Endothelial cell of umbilical vein (primary cell): ENCODE measurements at regions not wholly inside any gene's neighbourhood (a gene's known extent, or its start where the extent isn't known, plus 50 kb on each side); places are given as distances from the start of the nearest gene placed in this dataset.

Experiments
- BruUV-seq: library from RNA; stranded (reverse); fragments of 400-500 nt; replicated peaks from 2 replicates; lab custom pipeline; 2021; lab: Mats Ljungman, UMichigan
- CTCF ChIA-PET: fragments of 300-600, 350-600 bp; sonication (Branson Sonifier 250); formaldehyde crosslinking; loops from one replicate; lab custom pipeline; 2021; ENCODE audit warnings: antibody characterized with exemption, inconsistent platforms; lab: Charles Lee
- POLR2A ChIA-PET: fragments of 300-600, 350-600 bp; sonication (Branson Sonifier 250); formaldehyde crosslinking; loops from one replicate; lab custom pipeline; 2021; ENCODE audit warnings: antibody characterized with exemption, inconsistent platforms; lab: Charles Lee
- DNase-seq: peaks from one replicate; pipeline ENCODE4 v3.0.0-alpha.2; 2011; ENCODE audit warnings: low read depth, low spot score
- FAIRE-seq: peaks from 2 replicates; lab custom pipeline; 2011; peaks lifted over from hg19 to GRCh38; lab: Jason Lieb, UNC
- H2AFZ ChIP-seq: 2 replicates; pipeline ENCODE4 v1.6.0; 2012; ENCODE audit warnings: low read depth, low read length, control low read depth, inconsistent platforms
- H3K27ac ChIP-seq: 2 replicates; pipeline ENCODE4 v1.5.1; 2011; ENCODE audit warnings: low read depth, mild to moderate bottlenecking, control low read depth, low read length, moderate library complexity; ENCODE audit not compliant: insufficient read depth
- H3K27me3 ChIP-seq, 2 experiments: 2 replicates each; pipeline versions ENCODE4 v1.6.0 to v1.6.1; 2011; ENCODE audit warnings: low read length in 2 of 2, mixed read lengths in 1 of 2; ENCODE audit not compliant: control insufficient read depth in 2 of 2, insufficient read depth in 2 of 2
- H3K36me3 ChIP-seq, 2 experiments: 2 replicates in 1 of 2; 3 replicates in 1 of 2; pipeline ENCODE4 v1.5.1; 2011; ENCODE audit warnings: low read length in 2 of 2, mild to moderate bottlenecking in 1 of 2, moderate library complexity in 1 of 2; ENCODE audit not compliant: control insufficient read depth in 2 of 2, insufficient read depth in 2 of 2; ENCODE audit errors: extremely low read depth in 1 of 2
- H3K4me1 ChIP-seq: 3 replicates; pipeline ENCODE4 v1.5.1; 2011; ENCODE audit warnings: mild to moderate bottlenecking, low read length; ENCODE audit not compliant: control insufficient read depth, insufficient read depth; ENCODE audit errors: extremely low read depth
- H3K4me2 ChIP-seq: 2 replicates; pipeline ENCODE4 v1.6.1; 2011; ENCODE audit warnings: low read length, control low read depth, mixed read lengths; ENCODE audit not compliant: insufficient read depth
- H3K4me3 ChIP-seq, 3 experiments: fragments of 200-600 bp in 1 of 3; sonication (generic), shearing (Covaris generic) in 1 of 3; replicated peaks in 1 of 3; 2 replicates each; pipeline ENCODE4 v1.5.1; 2011 to 2016; ENCODE audit warnings: control low read depth in 3 of 3, low read length in 3 of 3, mild to moderate bottlenecking in 2 of 3, inconsistent platforms in 1 of 3, low read depth in 1 of 3, moderate library complexity in 1 of 3; ENCODE audit not compliant: insufficient read depth in 1 of 3
- H3K79me2 ChIP-seq: 2 replicates; pipeline ENCODE4 v1.6.0; 2012; ENCODE audit warnings: low read length, inconsistent platforms; ENCODE audit not compliant: control insufficient read depth, insufficient read depth
- H3K9ac ChIP-seq: replicated peaks from 2 replicates; pipeline ENCODE3; 2011; ENCODE audit warnings: low read length, control low read depth; ENCODE audit not compliant: insufficient read depth; ENCODE audit errors: extremely low read depth
- H3K9me1 ChIP-seq: replicated peaks from 3 replicates; pipeline ENCODE4 v1.6.0; 2011; ENCODE audit warnings: mild to moderate bottlenecking, low read length; ENCODE audit not compliant: control insufficient read depth, insufficient read depth; ENCODE audit errors: extremely low read depth
- H3K9me3 ChIP-seq: replicated peaks from 2 replicates; pipeline ENCODE4 v1.5.1; 2012; ENCODE audit warnings: low read length, inconsistent platforms; ENCODE audit not compliant: control insufficient read depth, insufficient read depth
- H4K20me1 ChIP-seq: replicated peaks from 2 replicates; pipeline ENCODE3; 2011; ENCODE audit warnings: mild to moderate bottlenecking, low read length; ENCODE audit not compliant: control insufficient read depth, insufficient read depth; ENCODE audit errors: extremely low read depth
- FOS ChIP-seq: IDR thresholded peaks from 2 replicates; pipeline ENCODE4 v1.6.1; 2011; ENCODE audit warnings: mild to moderate bottlenecking, low read length, moderate library complexity, borderline replicate concordance; ENCODE audit not compliant: insufficient read depth
- GATA2 ChIP-seq: IDR thresholded peaks from 2 replicates; pipeline ENCODE4 v1.7.0; 2011; ENCODE audit warnings: low read depth, mild to moderate bottlenecking, moderate library complexity, mixed read lengths, low read length; ENCODE audit not compliant: insufficient read length, insufficient read depth
- POLR2AphosphoS5 ChIP-seq: IDR thresholded peaks from 2 replicates; pipeline ENCODE4 v1.6.1; 2012; ENCODE audit warnings: low read depth, mild to moderate bottlenecking, control low read depth, low read length, moderate library complexity; ENCODE audit not compliant: insufficient read depth
- dilution Hi-C: fragments of 300-500 bp; cut with MboI; formaldehyde crosslinking; loops from one replicate; pipeline ENCODE4 v1.15.0; 2019; ENCODE audit warnings: low sequenced_read_pairs; ENCODE audit not compliant: extremely low pct_ligation_motif_present
- intact Hi-C: fragments of 100-400 bp; cut with micrococcal nuclease; formaldehyde crosslinking; loops from one replicate; pipeline ENCODE4 v1.10.0; 2022

GRCh38 chr7:91326516-91327199 is 62.4 kb downstream of the FZD1 start:
- ChIA-PET CTCF (interaction anchor here (1.4 kb wide), 2 partner anchors 13 to 21 kb away, joined by 3 read pairs; no protein-coding TSS in a partner anchor), POLR2A (no interaction called here)
- intact Hi-C loops (loop anchor here (1.0 kb wide), 1 partner anchor 21 kb away; no protein-coding TSS in a partner anchor), dilution Hi-C loops (no loop called here)
- Histone ChIP-seq H3K27ac (peak overlapping the region; percentile 15), H3K9me3 (no peaks in the 10 kb centered on the region), H3K36me3 (no peaks in the 10 kb centered on the region), H3K4me1 (peaks cover 6% of the 10 kb centered on the region), H3K9ac (no peak overlapping the region), H3K27me3 (no peaks in the 10 kb centered on the region), H3K79me2 (no peaks in the 10 kb centered on the region), H2AFZ (peak overlapping the region; percentile 20), H3K9me1 (no peaks in the 10 kb centered on the region), H4K20me1 (no peaks in the 10 kb centered on the region), H3K4me3 (no peak overlapping the region), H3K4me2 (peak overlapping the region; percentile 20)
- DNase-seq = peak; percentile 71
- peak; percentile 54 for FAIRE-seq
- BruUV-seq = no TSS peak
- TF ChIP-seq GATA2 = no peak

GRCh38 chr7:91327346-91327745 is 63.1 kb downstream of the FZD1 start:
- TF ChIP-seq GATA2 (no peak), POLR2AphosphoS5 (no peak), FOS (no peak)
- H3K9ac ChIP-seq = no peak overlapping the region
- no peak overlapping the region for H3K4me2 ChIP-seq
- no peaks in the 10 kb centered on the region for H3K27me3 ChIP-seq
- no TSS peak for BruUV-seq
- DNase-seq (no peak), FAIRE-seq (no peak)
- no peaks in the 10 kb centered on the region for H3K9me3 ChIP-seq
- H3K36me3 ChIP-seq = no peaks in the 10 kb centered on the region
- H3K9me1 ChIP-seq = no peaks in the 10 kb centered on the region
- ChIA-PET CTCF (interaction anchor here (1.4 kb wide), 1 partner anchor 12 kb away, joined by 3 read pairs; no protein-coding TSS in a partner anchor), POLR2A (no interaction called here)
- no peaks in the 10 kb centered on the region for H4K20me1 ChIP-seq
- H3K79me2 ChIP-seq = no peaks in the 10 kb centered on the region
- intact Hi-C loops (no loop called here), dilution Hi-C loops (no loop called here)
- H3K4me1 ChIP-seq = peaks cover 6% of the 10 kb centered on the region
- no peak overlapping the region for H2AFZ ChIP-seq
- no peak overlapping the region for H3K27ac ChIP-seq
- no peak overlapping the region for H3K4me3 ChIP-seq
